ENCODE measurements at regions not wholly inside any gene's neighbourhood (a gene's known extent, or its start where the extent isn't known, plus 50 kb on each side); places are given as distances from the start of the nearest gene placed in this dataset.

DNA sequence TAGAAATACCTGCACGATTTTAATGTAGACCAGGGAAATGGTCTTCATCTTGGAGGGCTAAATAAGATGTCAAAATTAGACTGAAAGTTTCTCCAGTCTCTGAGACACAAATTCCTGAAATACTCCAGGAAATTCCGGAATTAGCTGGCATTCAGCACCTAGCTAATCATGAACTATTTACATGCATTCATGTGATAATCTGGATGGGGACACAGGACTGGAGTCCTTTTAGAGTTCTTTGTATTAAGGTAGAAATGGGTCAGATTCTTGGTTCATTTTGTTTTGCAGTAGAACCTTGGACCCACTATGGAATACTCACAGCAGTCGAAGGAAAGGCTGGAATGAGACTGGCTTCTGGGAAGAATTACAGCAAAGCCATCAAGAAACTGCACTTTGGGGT lies 65.3 kb upstream of the MDFIC start:
- DNase-seq (ENCODE audit: low read depth): no peak

DNA sequence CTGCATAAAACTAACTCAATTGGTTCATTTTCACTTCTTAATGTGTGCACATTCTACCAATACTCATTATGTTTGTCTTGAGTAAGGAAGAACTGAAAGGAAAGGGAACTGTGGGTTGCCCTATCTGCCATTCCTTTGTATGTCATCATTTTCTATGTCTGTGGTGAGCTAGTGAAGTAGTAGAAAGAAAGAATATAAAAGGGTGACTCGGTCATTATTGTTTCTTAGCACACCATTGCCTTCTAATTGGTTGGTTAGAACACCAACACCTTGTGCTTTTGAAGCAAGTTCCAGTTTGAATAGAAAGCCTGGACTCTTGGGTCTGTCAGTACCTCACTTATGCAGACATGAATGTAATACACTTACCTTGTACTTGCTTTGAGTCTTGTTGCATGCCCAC lies 64.3 kb upstream of the MDFIC start:
- no peak for DNase-seq (ENCODE audit: low read depth)

DNA sequence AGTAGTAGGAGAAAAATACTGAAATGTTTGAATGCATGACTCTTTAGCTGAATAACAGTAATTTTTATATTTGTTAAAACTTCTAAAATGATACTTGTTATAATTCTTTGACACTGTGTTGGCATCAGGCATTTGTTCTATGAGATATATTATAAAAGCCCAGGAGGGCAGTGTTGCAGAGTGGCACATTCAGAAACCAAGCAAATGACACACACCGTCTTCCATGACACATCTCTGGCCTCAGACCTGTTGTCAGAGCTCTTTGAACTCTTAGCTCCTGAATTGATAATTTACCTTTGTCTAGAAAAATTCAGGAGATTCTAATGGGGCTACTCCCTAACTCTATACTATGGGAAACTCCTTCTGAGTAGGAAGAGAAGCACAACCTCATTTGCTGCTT lies 62.4 kb upstream of the MDFIC start:
- no peak for DNase-seq (ENCODE audit: low read depth)

DNA sequence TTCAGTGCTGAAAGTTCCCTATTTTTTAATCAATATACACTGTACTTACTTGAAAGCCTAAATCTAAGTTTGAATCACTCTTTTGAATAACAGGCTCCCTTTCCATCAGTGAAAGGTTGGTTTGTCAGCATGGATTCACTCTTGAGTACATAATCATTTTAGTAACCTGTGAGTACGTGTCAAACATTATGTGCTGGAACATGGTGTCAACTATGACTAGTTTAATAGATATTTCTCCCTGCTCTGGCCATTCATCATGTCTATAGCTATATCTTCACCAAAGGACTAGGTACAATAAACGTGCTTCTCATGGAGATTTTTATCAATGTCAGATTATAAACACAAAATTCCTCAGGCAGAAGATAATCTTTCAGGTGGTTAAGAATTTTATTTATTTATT lies 61.7 kb upstream of the MDFIC start:
- no peak for DNase-seq (ENCODE audit: low read depth)

DNA sequence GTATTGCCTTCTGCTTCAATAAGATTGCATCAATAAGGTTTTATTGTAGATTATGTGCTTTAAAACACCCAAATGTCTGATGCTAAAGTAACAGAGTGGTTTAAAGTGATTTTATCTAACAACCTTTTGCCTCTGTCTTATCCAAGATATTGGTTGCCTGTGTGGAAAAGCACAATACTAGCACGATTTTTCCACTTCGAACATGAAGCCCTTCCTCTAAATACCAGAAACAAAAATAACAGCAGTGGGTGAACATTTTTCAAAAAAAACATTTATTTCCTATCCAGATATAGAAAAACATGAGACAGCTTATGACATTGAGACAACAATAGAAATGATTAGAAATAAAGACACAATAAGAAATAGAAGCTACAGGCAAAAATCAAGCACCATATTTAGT lies 59.5 kb upstream of the MDFIC start:
- no peak for DNase-seq (ENCODE audit: low read depth)

DNA sequence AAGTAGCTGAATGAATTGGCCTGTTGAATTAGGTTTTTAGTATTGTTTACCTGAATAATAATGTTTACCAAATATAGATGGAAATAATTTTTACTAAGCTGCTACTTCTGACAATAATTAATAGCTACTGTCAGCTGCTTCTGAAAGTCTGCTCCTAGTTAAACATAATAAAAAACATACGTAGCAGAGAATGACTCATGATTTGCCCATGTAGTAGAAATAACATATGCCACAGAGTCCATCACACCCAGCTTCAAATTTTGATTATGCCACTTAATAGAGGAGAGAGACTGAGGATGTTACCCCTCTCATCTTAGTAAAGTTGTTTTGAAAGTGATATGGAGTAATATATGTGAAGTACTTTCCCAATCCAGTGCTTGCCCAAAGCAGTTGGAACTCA lies 57.6 kb upstream of the MDFIC start:
- no peak for DNase-seq (ENCODE audit: low read depth)

DNA sequence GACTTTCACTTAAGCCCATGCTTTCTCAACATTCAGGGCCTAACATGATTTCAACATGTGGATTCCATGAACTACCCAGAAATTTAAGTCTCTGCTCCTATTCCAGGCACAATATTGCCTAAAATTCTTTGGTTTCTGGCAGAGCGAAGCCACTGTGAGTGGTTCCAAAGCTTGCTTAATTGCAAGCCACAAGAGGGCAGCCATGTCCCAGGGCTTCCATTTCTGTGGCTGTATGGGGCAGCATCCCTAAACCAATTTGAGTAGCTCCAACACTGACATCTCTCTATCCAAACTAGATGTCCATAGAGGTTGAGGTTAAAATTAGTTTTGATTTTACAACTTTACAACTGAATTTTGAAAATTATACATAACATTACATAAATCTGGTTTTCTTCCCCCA lies 56.3 kb upstream of the MDFIC start:
- DNase-seq (ENCODE audit: low read depth): peak; percentile 38

Data from stimulated activated CD8-positive, alpha-beta memory T cell treated with anti-CD3 and anti-CD28 coated beads, Interleukin-12 subunit alpha, Interleukin-12 subunit beta, amount 100 ng/mL, for 1 hour (primary cell).